GM13976 (cell line): ENCODE measurements at regions not wholly inside any gene's neighbourhood (a gene's known extent, or its start where the extent isn't known, plus 50 kb on each side); places are given as distances from the start of the nearest gene placed in this dataset.

Experiments
- DNase-seq: peaks from one replicate; pipeline ENCODE4 v3.0.0; 2012; ENCODE audit warnings: low spot score
- in situ Hi-C: fragments of 300-500 bp; cut with MboI; formaldehyde crosslinking; loops from one replicate; pipeline ENCODE4 v1.12.0; 2022; ENCODE audit warnings: low sequenced_read_pairs, mixed read lengths, inconsistent platforms; ENCODE audit not compliant: unreplicated experiment
- TF ChIP-seq, protein P1 (sequence below): IDR thresholded peaks from 2 replicates; pipeline ENCODE4 v1.5.1; 2012; ENCODE audit warnings: borderline replicate concordance, mild to moderate bottlenecking; ENCODE audit not compliant: insufficient read depth; ENCODE audit errors: extremely low read depth, missing control alignments, control extremely low read depth

DNA sequence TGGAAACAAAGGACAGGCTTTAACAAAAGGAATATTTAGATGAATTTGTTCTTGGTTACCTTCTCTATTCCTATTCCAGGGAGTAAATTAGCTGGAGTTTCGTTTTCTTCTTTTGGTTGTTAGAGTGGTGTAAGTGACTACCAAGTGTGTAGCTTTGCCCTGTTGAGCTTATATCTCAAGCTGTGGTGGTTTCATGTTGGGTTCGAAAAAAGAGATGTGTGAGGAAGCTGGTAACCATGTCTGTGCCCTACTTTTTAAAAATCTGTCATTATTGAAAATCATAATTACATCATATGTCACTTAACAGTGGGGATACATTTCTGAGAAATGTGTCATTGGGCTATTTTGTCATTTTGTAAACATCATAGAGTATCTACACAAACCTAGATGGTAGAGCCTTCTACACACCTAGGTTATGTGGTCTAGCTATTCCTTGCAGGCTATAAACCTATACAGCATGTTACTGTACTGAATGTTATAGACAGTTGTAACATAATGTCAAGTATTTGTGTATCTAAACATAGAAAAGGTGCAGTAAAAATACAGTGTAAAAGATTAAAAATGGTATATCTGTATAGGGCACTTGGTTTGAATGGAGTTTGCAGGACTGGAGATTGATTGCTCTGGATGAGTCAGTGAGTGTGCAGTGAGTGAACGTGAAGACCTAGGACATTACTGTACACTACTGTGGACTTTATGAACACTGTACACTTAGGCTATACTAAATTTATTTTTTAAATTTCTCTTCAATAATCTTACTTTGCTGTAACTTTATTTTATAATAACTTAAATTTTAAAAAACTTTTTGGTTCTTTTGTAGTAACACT is 90.4 kb downstream of the SEPTIN7 start:
- in situ Hi-C loops = no loop called here
- no peak for DNase-seq

DNA sequence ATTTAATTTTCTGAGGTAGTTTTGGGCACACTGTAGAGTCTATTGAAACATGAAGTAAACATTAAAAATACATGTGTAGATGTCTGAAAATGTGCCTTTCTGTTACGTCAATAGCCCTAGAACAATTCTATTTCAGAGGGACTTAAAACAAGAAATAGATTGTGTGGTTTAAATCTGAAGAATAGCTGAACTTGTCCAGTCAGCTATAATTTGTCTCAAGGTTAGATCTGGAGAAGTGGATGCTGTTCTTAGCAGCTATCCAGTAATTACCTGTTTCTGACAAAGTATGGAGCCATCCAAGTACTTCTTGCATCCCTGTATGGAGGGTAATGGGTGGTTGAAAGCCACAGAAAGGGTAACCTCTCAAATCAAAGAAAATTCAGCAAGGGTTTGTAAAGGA is 92.8 kb downstream of the SEPTIN7 start:
- DNase-seq = no peak
- in situ Hi-C loops = no loop called here
- TF ChIP-seq, protein P1, sequence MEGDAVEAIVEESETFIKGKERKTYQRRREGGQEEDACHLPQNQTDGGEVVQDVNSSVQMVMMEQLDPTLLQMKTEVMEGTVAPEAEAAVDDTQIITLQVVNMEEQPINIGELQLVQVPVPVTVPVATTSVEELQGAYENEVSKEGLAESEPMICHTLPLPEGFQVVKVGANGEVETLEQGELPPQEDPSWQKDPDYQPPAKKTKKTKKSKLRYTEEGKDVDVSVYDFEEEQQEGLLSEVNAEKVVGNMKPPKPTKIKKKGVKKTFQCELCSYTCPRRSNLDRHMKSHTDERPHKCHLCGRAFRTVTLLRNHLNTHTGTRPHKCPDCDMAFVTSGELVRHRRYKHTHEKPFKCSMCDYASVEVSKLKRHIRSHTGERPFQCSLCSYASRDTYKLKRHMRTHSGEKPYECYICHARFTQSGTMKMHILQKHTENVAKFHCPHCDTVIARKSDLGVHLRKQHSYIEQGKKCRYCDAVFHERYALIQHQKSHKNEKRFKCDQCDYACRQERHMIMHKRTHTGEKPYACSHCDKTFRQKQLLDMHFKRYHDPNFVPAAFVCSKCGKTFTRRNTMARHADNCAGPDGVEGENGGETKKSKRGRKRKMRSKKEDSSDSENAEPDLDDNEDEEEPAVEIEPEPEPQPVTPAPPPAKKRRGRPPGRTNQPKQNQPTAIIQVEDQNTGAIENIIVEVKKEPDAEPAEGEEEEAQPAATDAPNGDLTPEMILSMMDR = no peak

More for the DNA sequence above, 90.4 kb downstream of the SEPTIN7 start:
- TF ChIP-seq, protein P1 = no peak

DNA sequence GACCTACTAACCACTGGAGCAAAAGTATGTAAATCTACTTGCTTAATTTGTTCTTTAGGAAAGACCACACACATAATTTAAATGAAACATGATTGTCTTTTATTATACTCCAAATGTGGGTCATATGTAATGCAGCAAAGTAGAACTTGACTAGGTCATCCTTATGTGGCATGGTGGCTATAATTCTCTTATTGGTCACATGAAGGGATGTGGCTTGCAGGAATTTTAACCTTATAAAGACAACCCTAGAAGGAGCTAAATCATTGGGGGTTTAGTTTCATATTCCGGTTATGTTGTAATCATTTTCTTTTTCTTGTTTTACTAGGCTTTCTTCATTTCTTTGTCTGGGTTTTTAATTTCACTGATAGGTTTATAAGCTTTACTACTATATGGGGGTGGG is 93.9 kb downstream of the SEPTIN7 start:
- TF ChIP-seq, protein P1 = no peak
- in situ Hi-C loops = no loop called here
- DNase-seq = no peak

DNA sequence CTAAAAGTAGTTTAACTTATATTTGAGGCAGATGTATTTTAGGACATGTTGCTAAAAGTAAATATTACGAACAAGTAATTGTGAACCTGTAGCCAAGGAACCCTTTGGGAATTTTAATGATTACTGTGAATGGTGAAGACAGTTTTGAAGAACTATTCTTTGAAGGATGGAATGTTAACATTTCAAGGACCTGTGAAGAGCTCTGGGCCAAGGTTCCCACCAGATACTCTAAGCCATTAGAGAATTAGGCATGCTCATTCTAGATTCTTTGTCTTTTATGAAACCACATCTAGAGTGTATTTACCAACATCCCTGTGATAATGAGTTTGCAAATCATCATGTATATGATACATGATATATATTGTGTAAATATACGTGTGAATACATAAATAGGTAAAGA is 99.8 kb downstream of the SEPTIN7 start:
- in situ Hi-C loops = no loop called here
- TF ChIP-seq, protein P1 = no peak
- no peak for DNase-seq

DNA sequence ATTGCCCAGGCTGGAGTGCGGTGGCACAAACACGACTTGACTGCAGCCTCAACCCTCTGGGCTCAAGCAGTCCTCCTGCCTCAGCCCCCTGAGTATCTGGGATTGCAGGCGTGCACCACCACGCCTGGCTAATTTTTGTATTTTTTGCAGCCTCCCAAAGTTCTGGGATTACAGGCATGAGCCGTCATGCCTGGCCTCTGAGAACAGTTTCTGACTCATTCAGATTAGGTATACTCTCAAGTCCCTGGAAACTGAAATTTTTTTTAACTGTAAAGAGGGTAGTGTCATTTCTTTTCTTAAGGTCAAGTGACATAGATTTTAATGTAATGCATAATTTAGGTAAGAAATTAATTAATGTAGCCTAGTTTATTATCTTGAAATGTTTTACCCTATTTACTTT is 104.7 kb downstream of the SEPTIN7 start:
- in situ Hi-C loops = loop anchor here (5.0 kb wide), 1 partner anchor 198 kb away; no protein-coding TSS in a partner anchor
- TF ChIP-seq, protein P1 = no peak
- DNase-seq = no peak

DNA sequence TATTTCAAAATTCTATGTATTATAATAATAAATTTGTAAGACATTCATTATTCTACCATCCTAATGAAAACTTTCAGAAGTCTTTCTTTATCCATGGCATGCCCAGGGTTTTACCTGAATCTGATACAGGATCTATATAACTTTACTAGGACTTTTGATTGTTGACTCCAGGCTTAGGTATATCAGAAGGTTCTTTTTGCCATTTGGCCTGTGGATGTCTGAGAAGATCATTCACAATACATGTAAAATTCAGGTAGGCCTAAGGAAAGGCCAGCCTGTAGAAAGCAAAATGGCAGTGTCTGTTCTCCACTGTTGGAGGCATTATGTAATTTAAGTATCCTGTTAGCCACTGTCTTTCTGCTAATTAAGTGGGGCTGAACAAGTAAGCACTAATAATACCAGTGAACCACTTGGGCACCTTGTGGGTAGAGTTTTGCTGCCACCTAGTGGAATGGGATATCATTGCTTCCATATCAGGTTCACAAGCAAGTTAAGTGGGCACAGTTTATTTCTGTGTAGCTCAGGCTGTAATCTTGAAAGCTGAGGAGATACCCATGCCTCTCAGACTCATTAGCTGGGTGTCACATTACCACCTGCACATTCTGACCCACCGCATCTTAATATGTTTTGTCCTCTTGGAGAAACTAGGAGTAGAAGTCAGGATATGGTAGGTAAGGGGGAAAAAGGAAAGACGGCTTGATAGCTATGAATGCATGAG is 105.5 kb downstream of the SEPTIN7 start:
- TF ChIP-seq, protein P1 = peak; percentile 82
- DNase-seq = peak; percentile 43
- in situ Hi-C loops = loop anchor here (5.0 kb wide), 1 partner anchor 199 kb away; no protein-coding TSS in a partner anchor
